ENCODE measurements at regions not wholly inside any gene's neighbourhood (a gene's known extent, or its start where the extent isn't known, plus 50 kb on each side); places are given as distances from the start of the nearest gene placed in this dataset.

- DNase-seq (ENCODE audit: low spot score): no peak
- no peak for TF ChIP-seq CTCF (IDR thresholded peaks at IDR 0.05)
- no peak for ATAC-seq (ENCODE audit: low FRiP score)
These were observed 1227.3 kb downstream of the PLA2G4A start for GRCh38 chr1:188056011-188056410.

- ATAC-seq (ENCODE audit: low FRiP score): no peak
- no peak for DNase-seq (ENCODE audit: low spot score)
- TF ChIP-seq CTCF (IDR thresholded peaks at IDR 0.05): no peak
These were observed 1230.1 kb downstream of the PLA2G4A start for GRCh38 chr1:188058801-188059200.

- ATAC-seq (ENCODE audit: low FRiP score) (no peak), DNase-seq (ENCODE audit: low spot score) (no peak)
- no peak for TF ChIP-seq CTCF (IDR thresholded peaks at IDR 0.05)
These were observed 1233.1 kb downstream of the PLA2G4A start for GRCh38 chr1:188061881-188062280.

- no peak for TF ChIP-seq CTCF (IDR thresholded peaks at IDR 0.05)
- no peak for DNase-seq (ENCODE audit: low spot score)
- ATAC-seq (ENCODE audit: low FRiP score): no peak
These were observed 1233.7 kb downstream of the PLA2G4A start for GRCh38 chr1:188062456-188062855.

GRCh38 chr1:188065917-188066316, 1237.2 kb downstream of the PLA2G4A start:
- TF ChIP-seq CTCF (IDR thresholded peaks at IDR 0.05): no peak
- no peak for DNase-seq (ENCODE audit: low spot score)
- no peak for ATAC-seq (ENCODE audit: low FRiP score)

DNA sequence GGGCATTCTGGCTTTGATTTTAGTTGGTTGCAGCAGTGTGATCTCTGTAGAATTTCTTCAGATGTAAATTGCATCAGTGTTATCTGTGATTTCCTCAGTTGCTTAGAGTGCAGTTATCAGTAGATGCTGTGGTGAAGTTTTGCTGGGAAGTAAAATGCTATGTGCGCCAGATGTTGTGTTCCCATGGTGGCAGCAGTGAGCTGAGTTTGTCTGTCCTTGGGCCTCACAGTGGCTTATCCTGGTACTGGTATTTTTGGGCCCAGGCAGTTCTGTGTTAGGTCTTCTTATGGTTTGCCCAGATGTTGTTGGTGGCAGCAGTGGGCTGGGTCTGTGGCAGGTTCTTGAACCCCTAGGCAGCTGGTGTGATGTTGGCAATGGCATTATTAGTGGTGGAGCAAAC, 1242.1 kb downstream of the PLA2G4A start:
- ATAC-seq (ENCODE audit: low FRiP score) (no peak), DNase-seq (ENCODE audit: low spot score) (no peak)
- no peak for TF ChIP-seq CTCF (IDR thresholded peaks at IDR 0.05)

DNA sequence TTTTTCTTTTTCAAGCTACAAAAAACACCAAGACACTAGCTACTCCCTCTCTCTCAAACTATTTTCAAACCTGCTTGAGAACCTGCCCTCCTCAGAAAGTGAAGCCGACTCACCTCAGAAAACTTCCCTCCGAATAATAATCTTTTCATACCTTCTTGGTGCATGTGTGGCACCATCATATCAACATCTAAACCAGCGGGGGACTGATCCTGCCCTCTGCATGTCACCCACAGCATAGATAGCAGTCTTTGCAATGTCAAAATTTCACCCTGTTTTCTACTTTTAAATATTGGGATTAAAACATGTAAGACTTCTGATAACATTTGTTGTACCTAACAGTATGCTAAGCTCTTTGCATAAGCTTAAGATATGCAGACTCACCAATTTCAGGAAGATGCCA, 1260.3 kb downstream of the PLA2G4A start:
- ATAC-seq (ENCODE audit: low FRiP score) (no peak), DNase-seq (ENCODE audit: low spot score) (no peak)

More for the DNA sequence above, 1260.3 kb downstream of the PLA2G4A start:
- no peak for TF ChIP-seq CTCF (IDR thresholded peaks at IDR 0.05)

Measured in omental fat pad (tissue), 3 donors.